Endothelial cell (in vitro differentiated cells): ENCODE measurements at regions not wholly inside any gene's neighbourhood (a gene's known extent, or its start where the extent isn't known, plus 50 kb on each side); places are given as distances from the start of the nearest gene placed in this dataset.
A peak's percentile ranks its signal among the peaks of the same experiment; 100 is the strongest.

Experiments used
- DNase-seq: peaks from one replicate; pipeline ENCODE4 v3.0.0; 2021; ENCODE audit warnings: low spot score
- H3K27ac Mint-ChIP-seq: one replicate; pipeline ENCODE4 v1.8.0; 2021; ENCODE audit warnings: mixed read lengths, inconsistent platforms; ENCODE audit not compliant: unreplicated experiment
- H3K27me3 Mint-ChIP-seq: one replicate; pipeline ENCODE4 v1.8.0; 2021; ENCODE audit warnings: mild to moderate bottlenecking, moderate library complexity, mixed read lengths, inconsistent platforms; ENCODE audit not compliant: unreplicated experiment
- H3K36me3 Mint-ChIP-seq: one replicate; pipeline ENCODE4 v1.8.0; 2021; ENCODE audit warnings: mild to moderate bottlenecking, low read depth, mixed read lengths, inconsistent platforms; ENCODE audit not compliant: unreplicated experiment
- H3K4me1 Mint-ChIP-seq: one replicate; pipeline ENCODE4 v1.8.0; 2021; ENCODE audit warnings: mild to moderate bottlenecking, mixed read lengths, inconsistent platforms; ENCODE audit not compliant: unreplicated experiment
- H3K4me3 Mint-ChIP-seq: one replicate; pipeline ENCODE4 v1.8.0; 2021; ENCODE audit warnings: mild to moderate bottlenecking, mixed read lengths, inconsistent platforms; ENCODE audit not compliant: unreplicated experiment
- H3K9me3 Mint-ChIP-seq: one replicate; pipeline ENCODE4 v1.8.0; 2021; ENCODE audit warnings: mixed read lengths, inconsistent platforms; ENCODE audit not compliant: unreplicated experiment
- TF ChIP-seq, protein P1 (sequence below): fragments of 200-600 bp; sonication (generic); IDR thresholded peaks from one replicate; pipeline ENCODE4 v1.5.0; 2021; ENCODE audit warnings: antibody characterized with exemption; ENCODE audit not compliant: unreplicated experiment

DNA sequence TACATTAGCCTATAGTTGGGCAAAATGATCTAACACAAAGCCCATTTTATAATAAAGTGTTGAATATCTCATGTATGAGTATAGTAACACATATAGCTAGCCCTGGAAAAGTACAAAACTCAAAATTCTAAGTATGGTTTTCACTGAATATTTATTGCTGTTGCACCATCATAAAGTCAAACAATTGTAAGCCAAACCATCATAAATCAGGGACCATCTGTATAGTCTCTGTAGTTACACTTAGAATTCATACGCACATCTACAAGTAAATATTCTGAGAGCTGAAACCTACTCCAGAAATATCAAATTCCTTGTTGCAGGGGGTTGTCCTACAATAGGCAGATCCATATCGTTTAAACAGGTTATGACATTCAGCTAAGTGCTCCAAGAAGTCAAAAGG, 817.3 kb downstream of the BCKDHB start:
- H3K27ac Mint-ChIP-seq: no peak overlapping the region
- H3K9me3 Mint-ChIP-seq: no peaks in the 10 kb centered on the region
- H3K4me1 Mint-ChIP-seq: peaks cover 8% of the 10 kb centered on the region
- TF ChIP-seq, protein P1, sequence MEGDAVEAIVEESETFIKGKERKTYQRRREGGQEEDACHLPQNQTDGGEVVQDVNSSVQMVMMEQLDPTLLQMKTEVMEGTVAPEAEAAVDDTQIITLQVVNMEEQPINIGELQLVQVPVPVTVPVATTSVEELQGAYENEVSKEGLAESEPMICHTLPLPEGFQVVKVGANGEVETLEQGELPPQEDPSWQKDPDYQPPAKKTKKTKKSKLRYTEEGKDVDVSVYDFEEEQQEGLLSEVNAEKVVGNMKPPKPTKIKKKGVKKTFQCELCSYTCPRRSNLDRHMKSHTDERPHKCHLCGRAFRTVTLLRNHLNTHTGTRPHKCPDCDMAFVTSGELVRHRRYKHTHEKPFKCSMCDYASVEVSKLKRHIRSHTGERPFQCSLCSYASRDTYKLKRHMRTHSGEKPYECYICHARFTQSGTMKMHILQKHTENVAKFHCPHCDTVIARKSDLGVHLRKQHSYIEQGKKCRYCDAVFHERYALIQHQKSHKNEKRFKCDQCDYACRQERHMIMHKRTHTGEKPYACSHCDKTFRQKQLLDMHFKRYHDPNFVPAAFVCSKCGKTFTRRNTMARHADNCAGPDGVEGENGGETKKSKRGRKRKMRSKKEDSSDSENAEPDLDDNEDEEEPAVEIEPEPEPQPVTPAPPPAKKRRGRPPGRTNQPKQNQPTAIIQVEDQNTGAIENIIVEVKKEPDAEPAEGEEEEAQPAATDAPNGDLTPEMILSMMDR: no peak
- no peak for DNase-seq
- peaks cover 1% of the 10 kb centered on the region for H3K27me3 Mint-ChIP-seq
- no peaks in the 10 kb centered on the region for H3K36me3 Mint-ChIP-seq
- H3K4me3 Mint-ChIP-seq: no peak overlapping the region

- TF ChIP-seq, protein P1: no peak
- H3K9me3 Mint-ChIP-seq: no peaks in the 10 kb centered on the region
- no peak for DNase-seq
- H3K4me1 Mint-ChIP-seq: peaks cover 8% of the 10 kb centered on the region
- no peak overlapping the region for H3K4me3 Mint-ChIP-seq
- no peak overlapping the region for H3K27ac Mint-ChIP-seq
- no peaks in the 10 kb centered on the region for H3K36me3 Mint-ChIP-seq
- H3K27me3 Mint-ChIP-seq: peaks cover 1% of the 10 kb centered on the region
These were observed 816.5 kb downstream of the BCKDHB start for GRCh38 chr6:80922916-80923455.

GRCh38 chr6:80921861-80922460, 815.5 kb downstream of the BCKDHB start:
- DNase-seq: peak; percentile 13
- no peak overlapping the region for H3K4me3 Mint-ChIP-seq
- no peak overlapping the region for H3K27ac Mint-ChIP-seq
- H3K27me3 Mint-ChIP-seq: peaks cover 1% of the 10 kb centered on the region
- H3K4me1 Mint-ChIP-seq: peaks cover 8% of the 10 kb centered on the region
- H3K36me3 Mint-ChIP-seq: no peaks in the 10 kb centered on the region
- TF ChIP-seq, protein P1: no peak
- no peaks in the 10 kb centered on the region for H3K9me3 Mint-ChIP-seq

GRCh38 chr6:80907831-80908230, 801.4 kb downstream of the BCKDHB start:
- Mint-ChIP-seq H3K4me3 (no peak overlapping the region), H3K9me3 (no peaks in the 10 kb centered on the region), H3K36me3 (no peaks in the 10 kb centered on the region), H3K27me3 (no peaks in the 10 kb centered on the region), H3K27ac (no peak overlapping the region), H3K4me1 (no peaks in the 10 kb centered on the region)
- TF ChIP-seq, protein P1: no peak
- DNase-seq: no peak

GRCh38 chr6:80903711-80904110, 797.2 kb downstream of the BCKDHB start:
- DNase-seq: no peak
- peaks cover 2% of the 10 kb centered on the region for H3K27me3 Mint-ChIP-seq
- H3K27ac Mint-ChIP-seq: no peak overlapping the region
- no peaks in the 10 kb centered on the region for H3K4me1 Mint-ChIP-seq
- TF ChIP-seq, protein P1: no peak
- H3K36me3 Mint-ChIP-seq: peaks cover 4% of the 10 kb centered on the region
- H3K9me3 Mint-ChIP-seq: peaks cover 7% of the 10 kb centered on the region
- no peak overlapping the region for H3K4me3 Mint-ChIP-seq
